Karpas-422 (cell line): ENCODE measurements at regions not wholly inside any gene's neighbourhood (a gene's known extent, or its start where the extent isn't known, plus 50 kb on each side); places are given as distances from the start of the nearest gene placed in this dataset.
"Not testable (repeated sequence)": the region's sequence is repeated elsewhere in the genome, so short reads cannot be mapped to it uniquely, and the experiment has no call there.

Experiments used
- DNase-seq: peaks from one replicate; pipeline ENCODE4 v3.0.0-alpha.2; 2015
- H2AFZ ChIP-seq: fragments of 200-600 bp; sonication (generic); 2 replicates; pipeline ENCODE4 v1.6.1; 2014; ENCODE audit warnings: antibody characterized with exemption, low read length, mixed read lengths
- H3K27ac ChIP-seq: fragments of 200-600 bp; sonication (generic); 2 replicates; pipeline ENCODE4 v1.5.1; 2014; ENCODE audit warnings: mild to moderate bottlenecking, low read length, moderate library complexity
- H3K27me3 ChIP-seq: fragments of 200-600 bp; sonication (generic); 2 replicates; pipeline ENCODE4 v1.6.1; 2014; ENCODE audit warnings: low read length, mixed read lengths
- H3K36me3 ChIP-seq: fragments of 200-600 bp; sonication (generic); 2 replicates; pipeline ENCODE4 v1.6.1; 2014; ENCODE audit warnings: low read length, mixed read lengths; ENCODE audit not compliant: insufficient read depth
- H3K4me1 ChIP-seq: fragments of 200-600 bp; sonication (generic); 2 replicates; pipeline ENCODE4 v1.6.1; 2014; ENCODE audit warnings: mild to moderate bottlenecking, low read length, mixed read lengths
- H3K4me2 ChIP-seq: fragments of 200-600 bp; sonication (generic); 2 replicates; pipeline ENCODE4 v1.6.1; 2014; ENCODE audit warnings: low read length, low read depth, mild to moderate bottlenecking; ENCODE audit not compliant: poor library complexity, severe bottlenecking
- H3K4me3 ChIP-seq: fragments of 200-600 bp; sonication (generic); 2 replicates; pipeline ENCODE4 v1.5.1; 2014; ENCODE audit warnings: mild to moderate bottlenecking, antibody characterized with exemption, low read length, mixed read lengths
- H3K79me2 ChIP-seq: fragments of 200-600 bp; sonication (generic); 2 replicates; pipeline ENCODE4 v1.6.1; 2014; ENCODE audit warnings: mild to moderate bottlenecking, low read length, mixed read lengths
- H3K9ac ChIP-seq: fragments of 200-600 bp; sonication (generic); 2 replicates; pipeline ENCODE4 v1.6.0; 2014; ENCODE audit warnings: low read length
- H3K9me2 ChIP-seq: fragments of 200-600 bp; sonication (generic), shearing (Covaris generic); replicated peaks from 2 replicates; pipeline ENCODE4 v1.6.0; 2014; ENCODE audit warnings: mild to moderate bottlenecking, low read length, moderate library complexity; ENCODE audit not compliant: insufficient read depth
- H3K9me3 ChIP-seq: fragments of 300-700, 200-600 bp; sonication (generic); 2 replicates; pipeline ENCODE4 v1.6.1; 2014; ENCODE audit warnings: low read length, mixed read lengths
- H4K20me1 ChIP-seq: fragments of 200-600 bp; sonication (generic); 2 replicates; pipeline ENCODE4 v1.6.1; 2014; ENCODE audit warnings: mild to moderate bottlenecking, antibody characterized with exemption, low read length, low read depth; ENCODE audit not compliant: insufficient read depth

- not testable (repeated sequence) for H2AFZ ChIP-seq
These were observed 448.3 kb downstream of the COL11A1 start for GRCh38 chr1:102659876-102660483.

GRCh38 chr1:102655034-102655433 is 453.3 kb downstream of the COL11A1 start:
- no peak for DNase-seq
- no peak overlapping the region for H2AFZ ChIP-seq
- no peak overlapping the region for H3K27ac ChIP-seq

More at GRCh38 chr1:102659876-102660483, 448.3 kb downstream of the COL11A1 start:
- not testable (repeated sequence) for H4K20me1 ChIP-seq, H3K4me2 ChIP-seq, H3K27me3 ChIP-seq, DNase-seq, H3K4me3 ChIP-seq, H3K36me3 ChIP-seq, H3K79me2 ChIP-seq, H3K9me3 ChIP-seq, H3K9me2 ChIP-seq, H3K27ac ChIP-seq, H3K4me1 ChIP-seq, H3K9ac ChIP-seq

GRCh38 chr1:102640872-102641271 is 467.4 kb downstream of the COL11A1 start:
- H3K4me1 ChIP-seq, result no peaks in the 10 kb centered on the region
- H4K20me1 ChIP-seq, result no peaks in the 10 kb centered on the region
- no peaks in the 10 kb centered on the region for H3K9me2 ChIP-seq
- no peaks in the 10 kb centered on the region for H3K79me2 ChIP-seq
- H3K4me3 ChIP-seq, result no peak overlapping the region
- H3K4me2 ChIP-seq, result no peak overlapping the region
- H3K9me3 ChIP-seq, result peaks cover 12% of the 10 kb centered on the region; the same call in 1 of the 2 replicates
- no peaks in the 10 kb centered on the region for H3K36me3 ChIP-seq
- H2AFZ ChIP-seq, result no peak overlapping the region
- no peaks in the 10 kb centered on the region for H3K27me3 ChIP-seq
- no peak overlapping the region for H3K27ac ChIP-seq
- no peak for DNase-seq
- no peak overlapping the region for H3K9ac ChIP-seq

More at GRCh38 chr1:102655034-102655433, 453.3 kb downstream of the COL11A1 start:
- no peaks in the 10 kb centered on the region for H3K27me3 ChIP-seq
- H3K4me2 ChIP-seq, result no peak overlapping the region
- H3K9me2 ChIP-seq, result no peaks in the 10 kb centered on the region
- no peaks in the 10 kb centered on the region for H4K20me1 ChIP-seq
- no peak overlapping the region for H3K9ac ChIP-seq
- no peak overlapping the region for H3K4me3 ChIP-seq
- H3K36me3 ChIP-seq, result no peaks in the 10 kb centered on the region
- no peaks in the 10 kb centered on the region for H3K4me1 ChIP-seq
- H3K9me3 ChIP-seq, result no peaks in the 10 kb centered on the region; the same call in 1 of the 2 replicates
- no peaks in the 10 kb centered on the region for H3K79me2 ChIP-seq

GRCh38 chr1:102640312-102640711 is 468.0 kb downstream of the COL11A1 start:
- Histone ChIP-seq H3K27ac (no peak overlapping the region), H3K36me3 (no peaks in the 10 kb centered on the region), H3K4me1 (no peaks in the 10 kb centered on the region), H3K9ac (no peak overlapping the region), H3K4me2 (no peak overlapping the region), H3K79me2 (no peaks in the 10 kb centered on the region), H3K9me3 (peaks cover 12% of the 10 kb centered on the region; the same call in 1 of the 2 replicates), H4K20me1 (no peaks in the 10 kb centered on the region), H3K9me2 (no peaks in the 10 kb centered on the region), H3K27me3 (no peaks in the 10 kb centered on the region), H3K4me3 (no peak overlapping the region), H2AFZ (no peak overlapping the region)
- no peak for DNase-seq

GRCh38 chr1:102631691-102632090 is 476.6 kb downstream of the COL11A1 start:
- no peak overlapping the region for H3K4me3 ChIP-seq
- H3K27ac ChIP-seq, result no peak overlapping the region
- DNase-seq, result no peak
- no peak overlapping the region for H2AFZ ChIP-seq
- H3K4me1 ChIP-seq, result no peaks in the 10 kb centered on the region
- H3K9me3 ChIP-seq, result peaks cover under 1% of the 10 kb centered on the region; the same call in 1 of the 2 replicates
- H4K20me1 ChIP-seq, result no peaks in the 10 kb centered on the region
- H3K27me3 ChIP-seq, result no peaks in the 10 kb centered on the region
- no peak overlapping the region for H3K4me2 ChIP-seq
- H3K9ac ChIP-seq, result no peak overlapping the region
- no peaks in the 10 kb centered on the region for H3K36me3 ChIP-seq
- no peaks in the 10 kb centered on the region for H3K9me2 ChIP-seq
- no peaks in the 10 kb centered on the region for H3K79me2 ChIP-seq

- no peak for DNase-seq
These were observed 478.3 kb downstream of the COL11A1 start for GRCh38 chr1:102630041-102630440.

GRCh38 chr1:102628109-102628613 is 480.2 kb downstream of the COL11A1 start:
- no peaks in the 10 kb centered on the region for H3K9me2 ChIP-seq
- H3K4me1 ChIP-seq, result no peaks in the 10 kb centered on the region
- no peaks in the 10 kb centered on the region for H3K36me3 ChIP-seq
- H3K4me3 ChIP-seq, result no peak overlapping the region
- H3K4me2 ChIP-seq, result no peak overlapping the region
- no peak overlapping the region for H3K9ac ChIP-seq
- H3K27me3 ChIP-seq, result no peaks in the 10 kb centered on the region
- H4K20me1 ChIP-seq, result no peaks in the 10 kb centered on the region
- H3K9me3 ChIP-seq, result no peaks in the 10 kb centered on the region; the same call in 1 of the 2 replicates
- H3K79me2 ChIP-seq, result no peaks in the 10 kb centered on the region
- no peak overlapping the region for H3K27ac ChIP-seq
- DNase-seq, result no peak
- no peak overlapping the region for H2AFZ ChIP-seq

More at GRCh38 chr1:102630041-102630440, 478.3 kb downstream of the COL11A1 start:
- H3K9me3 ChIP-seq, result no peaks in the 10 kb centered on the region; the same call in 1 of the 2 replicates
- H3K27me3 ChIP-seq, result no peaks in the 10 kb centered on the region
- H3K9ac ChIP-seq, result no peak overlapping the region
- no peaks in the 10 kb centered on the region for H3K36me3 ChIP-seq
- no peaks in the 10 kb centered on the region for H3K4me1 ChIP-seq
- no peak overlapping the region for H3K27ac ChIP-seq
- no peaks in the 10 kb centered on the region for H3K79me2 ChIP-seq
- H3K4me2 ChIP-seq, result no peak overlapping the region
- H3K4me3 ChIP-seq, result no peak overlapping the region
- no peaks in the 10 kb centered on the region for H3K9me2 ChIP-seq
- no peak overlapping the region for H2AFZ ChIP-seq
- H4K20me1 ChIP-seq, result no peaks in the 10 kb centered on the region

GRCh38 chr1:102627145-102627544 is 481.2 kb downstream of the COL11A1 start:
- Histone ChIP-seq H3K4me2 (no peak overlapping the region), H3K9ac (no peak overlapping the region), H3K36me3 (no peaks in the 10 kb centered on the region), H3K4me3 (no peak overlapping the region), H4K20me1 (no peaks in the 10 kb centered on the region), H3K79me2 (no peaks in the 10 kb centered on the region), H3K27me3 (no peaks in the 10 kb centered on the region), H2AFZ (no peak overlapping the region), H3K9me3 (no peaks in the 10 kb centered on the region; the same call in 1 of the 2 replicates), H3K4me1 (no peaks in the 10 kb centered on the region), H3K27ac (no peak overlapping the region), H3K9me2 (no peaks in the 10 kb centered on the region)
- no peak for DNase-seq
